Brain microvascular endothelial cell (primary cell): ENCODE measurements at regions not wholly inside any gene's neighbourhood (a gene's known extent, or its start where the extent isn't known, plus 50 kb on each side); places are given as distances from the start of the nearest gene placed in this dataset.

Experiments
- DNase-seq: peaks from one replicate; pipeline ENCODE4 v3.0.0-alpha.2; 2020
- H3K27ac ChIP-seq: fragments of 250-450 bp; sonication (Bioruptor Pico); 2 replicates; pipeline ENCODE4 v1.5.1; 2020; ENCODE audit warnings: mild to moderate bottlenecking, moderate library complexity
- H3K27me3 ChIP-seq: fragments of 250-450 bp; sonication (Bioruptor Pico); replicated peaks from 2 replicates; pipeline ENCODE4 v1.5.1; 2020; ENCODE audit warnings: mild to moderate bottlenecking
- H3K36me3 ChIP-seq: fragments of 250-450 bp; sonication (Bioruptor Pico); replicated peaks from 2 replicates; pipeline ENCODE4 v1.5.1; 2020; ENCODE audit warnings: mild to moderate bottlenecking
- H3K4me3 ChIP-seq: 2 replicates; pipeline ENCODE4 v1.5.1; 2011; ENCODE audit warnings: low read depth, mild to moderate bottlenecking, control low read depth, low read length, moderate library complexity
- CTCF ChIP-seq: IDR thresholded peaks from 2 replicates; pipeline ENCODE4 v1.5.1; 2011; ENCODE audit warnings: low read depth, mild to moderate bottlenecking, moderate library complexity, low read length, control low read depth, inconsistent platforms; ENCODE audit errors: missing control alignments
- in situ Hi-C: cut with HindIII; loops from 2 replicates; pipeline ENCODE4 v1.10.0; 2017; ENCODE audit warnings: low sequenced_read_pairs, low pct_ligation_motif_present

DNA sequence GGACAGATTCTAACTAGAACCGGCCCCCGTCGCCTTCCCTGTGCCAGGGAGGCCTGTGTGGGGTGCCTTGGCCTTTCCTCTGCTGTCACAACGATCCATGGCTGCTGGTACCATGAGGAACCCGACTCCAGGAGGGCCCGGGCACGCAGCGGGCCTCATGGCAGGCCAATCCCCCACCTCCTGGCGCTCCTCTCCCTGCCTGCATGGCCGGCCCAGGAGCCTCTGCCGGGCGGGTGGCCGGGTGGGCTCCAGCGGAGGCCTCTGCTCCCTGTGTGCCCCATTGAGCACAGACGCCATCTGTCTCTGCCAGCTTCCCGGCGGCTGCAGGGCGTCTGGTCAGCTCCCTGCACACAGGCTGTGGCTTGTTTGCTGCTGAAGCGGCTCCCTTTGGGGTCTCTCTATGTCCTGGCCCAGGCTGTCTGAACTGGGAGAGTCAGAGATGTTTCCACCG is 86.5 kb downstream of the MYEOV start:
- in situ Hi-C loops: no loop called here
- TF ChIP-seq CTCF: no peak
- H3K27ac ChIP-seq: no peak overlapping the region
- no peaks in the 10 kb centered on the region for H3K36me3 ChIP-seq
- H3K4me3 ChIP-seq: no peak overlapping the region
- DNase-seq: no peak
- no peaks in the 10 kb centered on the region for H3K27me3 ChIP-seq

GRCh38 chr11:69380921-69381581 is 87.1 kb downstream of the MYEOV start:
- Histone ChIP-seq H3K4me3 (no peak overlapping the region), H3K27ac (no peak overlapping the region), H3K36me3 (no peaks in the 10 kb centered on the region), H3K27me3 (no peaks in the 10 kb centered on the region)
- TF ChIP-seq CTCF: no peak
- DNase-seq: no peak
- in situ Hi-C loops: no loop called here

DNA sequence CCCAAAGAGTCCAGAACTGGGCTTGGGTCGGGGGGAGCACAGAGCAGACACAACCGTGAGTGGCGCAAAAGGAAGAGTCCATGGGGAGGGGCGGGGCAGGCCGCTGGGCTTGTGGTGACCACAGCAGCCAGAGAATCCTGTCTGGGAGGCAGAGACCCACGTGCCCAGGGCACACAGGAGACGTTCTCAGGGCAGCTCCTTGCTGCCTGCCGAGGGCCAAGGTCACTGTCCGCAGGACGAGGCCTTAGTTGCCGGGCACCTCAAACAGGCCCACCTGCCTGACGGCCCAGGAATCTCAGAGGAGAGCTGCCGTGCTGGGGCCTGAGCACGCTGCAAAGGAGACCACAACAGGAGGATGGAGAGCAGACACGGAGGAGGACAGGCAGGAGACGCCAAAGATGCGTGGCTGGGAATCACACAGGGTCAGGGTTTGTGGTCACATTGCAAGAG is 87.8 kb downstream of the MYEOV start:
- Histone ChIP-seq H3K36me3 (no peaks in the 10 kb centered on the region), H3K27ac (no peak overlapping the region), H3K27me3 (no peaks in the 10 kb centered on the region), H3K4me3 (no peak overlapping the region)
- DNase-seq: no peak
- in situ Hi-C loops: no loop called here
- no peak for TF ChIP-seq CTCF

GRCh38 chr11:69382131-69383128 is 88.5 kb downstream of the MYEOV start:
- no peak for TF ChIP-seq CTCF
- in situ Hi-C loops: no loop called here
- no peak for DNase-seq
- no peak overlapping the region for H3K4me3 ChIP-seq
- no peaks in the 10 kb centered on the region for H3K36me3 ChIP-seq
- no peak overlapping the region for H3K27ac ChIP-seq
- no peaks in the 10 kb centered on the region for H3K27me3 ChIP-seq

DNA sequence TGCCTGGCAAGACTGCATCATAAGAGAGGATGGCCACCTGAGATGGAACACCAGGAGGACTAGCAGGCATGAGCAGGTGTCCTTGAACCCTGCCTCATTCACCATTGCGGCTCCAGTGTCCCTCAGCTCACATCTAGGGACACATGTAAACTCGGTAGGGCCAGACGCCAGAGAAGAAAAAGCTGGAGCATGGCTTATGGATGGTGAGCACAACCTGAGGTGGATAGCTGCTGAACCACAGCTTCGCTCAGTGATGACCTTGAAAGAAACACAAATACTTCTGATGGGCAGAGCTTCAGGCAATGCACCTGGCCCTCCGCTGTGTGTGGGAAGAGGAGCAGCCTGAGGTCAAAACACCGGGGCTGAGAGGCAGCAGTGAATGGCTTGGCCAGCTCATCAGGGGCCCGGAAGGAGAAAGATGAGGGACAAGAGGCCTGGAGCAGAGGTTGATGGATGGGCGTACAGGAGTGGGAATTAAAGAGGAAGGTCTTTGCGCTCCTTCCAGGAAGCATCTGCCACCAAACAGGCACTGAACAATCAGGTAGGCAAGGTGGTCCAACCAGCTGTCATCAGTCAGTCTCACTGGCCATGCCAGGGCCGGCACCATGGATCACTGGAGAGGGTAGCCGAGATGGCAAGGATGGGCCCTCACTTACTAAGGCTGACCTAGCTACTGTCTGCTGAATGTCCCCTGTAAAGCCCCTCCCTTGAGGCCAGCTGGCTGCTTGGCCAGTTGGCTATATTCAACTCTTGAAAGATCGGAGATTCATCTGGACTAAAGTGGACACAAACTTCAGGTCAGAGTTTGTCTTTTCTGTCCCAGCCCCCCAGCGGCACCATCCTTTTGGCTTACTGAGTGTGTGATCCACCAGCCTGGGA is 89.7 kb downstream of the MYEOV start:
- no peaks in the 10 kb centered on the region for H3K36me3 ChIP-seq
- in situ Hi-C loops: no loop called here
- no peak overlapping the region for H3K4me3 ChIP-seq
- TF ChIP-seq CTCF: no peak
- H3K27ac ChIP-seq: no peak overlapping the region
- DNase-seq: no peak
- no peaks in the 10 kb centered on the region for H3K27me3 ChIP-seq
